ENCODE measurements at regions not wholly inside any gene's neighbourhood (a gene's known extent, or its start where the extent isn't known, plus 50 kb on each side); places are given as distances from the start of the nearest gene placed in this dataset.

DNA sequence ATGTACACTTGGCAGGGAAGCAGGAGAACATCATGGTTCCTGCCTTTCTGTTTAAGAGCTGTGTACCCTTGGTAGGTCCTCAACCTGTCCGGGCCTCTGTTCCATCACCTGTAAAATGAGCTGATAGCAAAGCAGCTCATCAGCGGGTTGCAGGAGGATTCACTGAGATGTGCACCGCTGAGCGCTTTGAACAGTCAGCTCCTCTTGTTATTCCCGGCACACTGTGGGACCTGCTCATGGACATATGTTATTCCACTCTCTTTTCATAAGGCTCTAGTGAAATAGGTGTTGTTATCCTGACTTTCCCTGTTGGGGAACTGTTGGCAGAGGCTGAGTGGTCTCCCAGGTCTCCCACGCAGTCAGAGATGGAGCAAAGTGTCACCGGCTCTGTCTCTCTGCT, 497.5 kb upstream of the ZMIZ1 start:
- H3K4me1 Mint-ChIP-seq (ENCODE audit: low read depth, unreplicated experiment): no peaks in the 10 kb centered on the region
- TF ChIP-seq, protein P1, sequence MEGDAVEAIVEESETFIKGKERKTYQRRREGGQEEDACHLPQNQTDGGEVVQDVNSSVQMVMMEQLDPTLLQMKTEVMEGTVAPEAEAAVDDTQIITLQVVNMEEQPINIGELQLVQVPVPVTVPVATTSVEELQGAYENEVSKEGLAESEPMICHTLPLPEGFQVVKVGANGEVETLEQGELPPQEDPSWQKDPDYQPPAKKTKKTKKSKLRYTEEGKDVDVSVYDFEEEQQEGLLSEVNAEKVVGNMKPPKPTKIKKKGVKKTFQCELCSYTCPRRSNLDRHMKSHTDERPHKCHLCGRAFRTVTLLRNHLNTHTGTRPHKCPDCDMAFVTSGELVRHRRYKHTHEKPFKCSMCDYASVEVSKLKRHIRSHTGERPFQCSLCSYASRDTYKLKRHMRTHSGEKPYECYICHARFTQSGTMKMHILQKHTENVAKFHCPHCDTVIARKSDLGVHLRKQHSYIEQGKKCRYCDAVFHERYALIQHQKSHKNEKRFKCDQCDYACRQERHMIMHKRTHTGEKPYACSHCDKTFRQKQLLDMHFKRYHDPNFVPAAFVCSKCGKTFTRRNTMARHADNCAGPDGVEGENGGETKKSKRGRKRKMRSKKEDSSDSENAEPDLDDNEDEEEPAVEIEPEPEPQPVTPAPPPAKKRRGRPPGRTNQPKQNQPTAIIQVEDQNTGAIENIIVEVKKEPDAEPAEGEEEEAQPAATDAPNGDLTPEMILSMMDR (IDR thresholded peaks at IDR 0.05; ENCODE audit: unreplicated experiment): no peak
- peaks cover 94% of the 10 kb centered on the region for H3K27me3 Mint-ChIP-seq (ENCODE audit: unreplicated experiment)
- intact Hi-C loops (cut with micrococcal nuclease; ENCODE audit: unreplicated experiment): no loop called here
- DNase-seq: no peak
- no peaks in the 10 kb centered on the region for H3K36me3 Mint-ChIP-seq (ENCODE audit: insufficient read depth, unreplicated experiment)
- H3K9me3 Mint-ChIP-seq (ENCODE audit: low read depth, unreplicated experiment): no peaks in the 10 kb centered on the region
- H3K4me3 Mint-ChIP-seq (ENCODE audit: low read depth, unreplicated experiment): no peak overlapping the region
- CTCF ChIA-PET: no interaction called here
- H3K27ac Mint-ChIP-seq (ENCODE audit: unreplicated experiment): no peak overlapping the region
- no TSS peak for BruUV-seq (replicated peaks)

DNA sequence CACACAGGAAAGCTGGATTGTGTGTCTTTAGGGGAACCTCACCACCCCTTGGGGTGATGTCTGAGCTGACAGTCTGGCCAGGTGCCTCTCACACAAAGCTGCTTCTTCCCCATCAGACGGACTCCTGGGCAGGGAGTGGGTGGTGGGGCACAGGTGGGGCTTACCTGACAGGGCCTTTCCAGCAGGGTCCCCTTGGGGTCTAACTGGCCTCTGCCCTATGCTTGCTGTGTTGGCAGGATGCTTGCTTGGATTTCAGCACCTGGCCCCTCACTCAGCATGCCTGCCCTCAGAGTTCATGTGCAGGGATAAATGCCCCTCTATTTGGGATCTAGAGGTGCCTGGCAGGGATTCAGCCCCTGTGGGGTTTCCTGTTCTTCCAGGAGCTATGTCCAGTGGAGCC, 496.9 kb upstream of the ZMIZ1 start:
- H3K4me1 Mint-ChIP-seq (ENCODE audit: low read depth, unreplicated experiment): no peaks in the 10 kb centered on the region
- no peak overlapping the region for H3K27ac Mint-ChIP-seq (ENCODE audit: unreplicated experiment)
- H3K27me3 Mint-ChIP-seq (ENCODE audit: unreplicated experiment): peaks cover 94% of the 10 kb centered on the region
- intact Hi-C loops (cut with micrococcal nuclease; ENCODE audit: unreplicated experiment): no loop called here
- BruUV-seq (replicated peaks): no TSS peak
- no peaks in the 10 kb centered on the region for H3K9me3 Mint-ChIP-seq (ENCODE audit: low read depth, unreplicated experiment)
- CTCF ChIA-PET: no interaction called here
- no peak for DNase-seq
- no peaks in the 10 kb centered on the region for H3K36me3 Mint-ChIP-seq (ENCODE audit: insufficient read depth, unreplicated experiment)
- no peak overlapping the region for H3K4me3 Mint-ChIP-seq (ENCODE audit: low read depth, unreplicated experiment)
- TF ChIP-seq, protein P1 (IDR thresholded peaks at IDR 0.05; ENCODE audit: unreplicated experiment): no peak

DNA sequence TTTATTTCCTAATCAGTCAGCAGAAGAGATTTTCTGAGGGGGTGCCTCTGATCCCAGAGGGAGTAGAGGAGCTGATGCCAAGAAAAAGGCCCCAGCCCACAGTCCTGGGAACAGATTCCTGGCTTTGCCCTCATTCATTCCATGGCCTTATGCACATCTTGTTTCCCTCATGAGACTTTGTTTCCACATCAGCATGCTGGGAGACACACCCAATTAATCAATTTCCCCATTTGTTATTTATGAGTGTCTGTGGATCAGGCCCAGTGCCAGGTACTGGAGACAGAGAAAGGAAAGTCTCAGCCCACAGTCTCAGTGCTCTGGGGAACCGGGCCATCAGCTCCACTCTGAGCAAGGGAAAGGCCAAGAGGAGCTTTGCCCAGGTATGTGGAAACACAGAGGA, 496.2 kb upstream of the ZMIZ1 start:
- intact Hi-C loops (cut with micrococcal nuclease; ENCODE audit: unreplicated experiment): no loop called here
- H3K36me3 Mint-ChIP-seq (ENCODE audit: insufficient read depth, unreplicated experiment): no peaks in the 10 kb centered on the region
- no peak overlapping the region for H3K27ac Mint-ChIP-seq (ENCODE audit: unreplicated experiment)
- H3K9me3 Mint-ChIP-seq (ENCODE audit: low read depth, unreplicated experiment): no peaks in the 10 kb centered on the region
- BruUV-seq (replicated peaks): no TSS peak
- CTCF ChIA-PET: interaction anchor here (0.6 kb wide), 1 partner anchor 1343 kb away, joined by 4 read pairs; no protein-coding TSS in a partner anchor
- no peak overlapping the region for H3K4me3 Mint-ChIP-seq (ENCODE audit: low read depth, unreplicated experiment)
- no peak for DNase-seq
- TF ChIP-seq, protein P1 (IDR thresholded peaks at IDR 0.05; ENCODE audit: unreplicated experiment): no peak
- H3K27me3 Mint-ChIP-seq (ENCODE audit: unreplicated experiment): peaks cover 94% of the 10 kb centered on the region
- H3K4me1 Mint-ChIP-seq (ENCODE audit: low read depth, unreplicated experiment): no peaks in the 10 kb centered on the region

DNA sequence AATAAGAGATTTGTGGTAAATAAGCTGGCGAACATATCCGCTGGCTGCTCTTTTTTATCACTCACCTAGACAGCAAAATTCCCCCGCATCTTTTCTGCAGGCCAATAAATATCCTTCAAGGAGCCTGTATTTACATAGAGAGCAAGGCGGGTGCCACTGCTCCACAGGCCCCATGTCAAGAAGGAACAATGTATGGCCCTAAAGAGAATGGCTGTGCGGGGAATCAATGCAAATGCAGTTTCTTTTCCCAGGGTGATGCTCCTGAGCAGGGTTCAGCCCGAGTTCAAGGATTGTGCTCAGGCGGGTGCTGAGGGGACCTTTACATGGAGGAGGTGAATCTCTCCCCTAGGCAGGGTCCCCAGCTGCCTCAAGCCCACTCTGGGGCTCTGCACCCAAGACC, 494.2 kb upstream of the ZMIZ1 start:
- Mint-ChIP-seq H3K4me1 (ENCODE audit: low read depth, unreplicated experiment) (no peaks in the 10 kb centered on the region), H3K36me3 (ENCODE audit: insufficient read depth, unreplicated experiment) (no peaks in the 10 kb centered on the region), H3K9me3 (ENCODE audit: low read depth, unreplicated experiment) (no peaks in the 10 kb centered on the region), H3K4me3 (ENCODE audit: low read depth, unreplicated experiment) (no peak overlapping the region), H3K27ac (ENCODE audit: unreplicated experiment) (no peak overlapping the region), H3K27me3 (ENCODE audit: unreplicated experiment) (peaks cover 84% of the 10 kb centered on the region)
- CTCF ChIA-PET: interaction anchor here (0.5 kb wide), 1 partner anchor 26 kb away, joined by 6 read pairs; no protein-coding TSS in a partner anchor
- intact Hi-C loops (cut with micrococcal nuclease; ENCODE audit: unreplicated experiment): no loop called here
- no peak for DNase-seq
- TF ChIP-seq, protein P1 (IDR thresholded peaks at IDR 0.05; ENCODE audit: unreplicated experiment): no peak
- BruUV-seq (replicated peaks): no TSS peak
